ENCODE measurements at regions not wholly inside any gene's neighbourhood (a gene's known extent, or its start where the extent isn't known, plus 50 kb on each side); places are given as distances from the start of the nearest gene placed in this dataset.

DNA sequence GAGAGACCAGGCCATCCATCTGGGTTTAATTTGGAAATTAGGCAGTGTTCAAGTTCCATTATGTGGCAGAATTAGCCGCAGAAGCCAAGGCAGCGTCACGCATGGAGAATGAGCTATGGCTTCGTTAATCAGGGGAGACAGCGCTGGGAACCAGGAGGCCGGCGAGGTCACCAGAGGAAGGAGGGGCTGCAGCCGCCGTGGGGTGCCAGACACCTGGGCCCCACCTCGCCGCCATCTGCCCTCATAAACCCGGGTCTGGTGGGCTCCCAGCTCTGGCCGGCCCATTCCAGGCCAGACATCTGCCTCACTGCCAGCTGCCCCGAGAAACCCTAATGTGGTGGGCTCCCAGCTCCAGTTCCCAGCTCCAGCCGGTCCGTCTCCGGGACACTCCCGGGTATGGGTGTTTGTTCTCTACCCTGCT is 676.9 kb downstream of the BRD1 start:
- no peak for TF ChIP-seq CTCF (IDR thresholded peaks at IDR 0.05; ENCODE audit: insufficient read depth, low read length, poor library complexity, severe bottlenecking)
- Histone ChIP-seq H3K4me3 (replicated peaks; ENCODE audit: low read depth, low read length) (no peak overlapping the region), H3K36me3 (ENCODE audit: control insufficient read depth, insufficient read depth, low read length) (no peaks in the 10 kb centered on the region), H3K27me3 (replicated peaks; ENCODE audit: control insufficient read depth, insufficient read depth, low read length) (no peaks in the 10 kb centered on the region)
- DNase-seq (ENCODE audit: extremely low read depth, insufficient read length), result no peak

GRCh38 chr22:49149721-49150608 is 677.7 kb downstream of the BRD1 start:
- H3K36me3 ChIP-seq (ENCODE audit: control insufficient read depth, insufficient read depth, low read length), result no peaks in the 10 kb centered on the region
- DNase-seq (ENCODE audit: extremely low read depth, insufficient read length), result no peak
- no peak overlapping the region for H3K4me3 ChIP-seq (replicated peaks; ENCODE audit: low read depth, low read length)
- no peaks in the 10 kb centered on the region for H3K27me3 ChIP-seq (replicated peaks; ENCODE audit: control insufficient read depth, insufficient read depth, low read length)
- no peak for TF ChIP-seq CTCF (IDR thresholded peaks at IDR 0.05; ENCODE audit: insufficient read depth, low read length, poor library complexity, severe bottlenecking)

DNA sequence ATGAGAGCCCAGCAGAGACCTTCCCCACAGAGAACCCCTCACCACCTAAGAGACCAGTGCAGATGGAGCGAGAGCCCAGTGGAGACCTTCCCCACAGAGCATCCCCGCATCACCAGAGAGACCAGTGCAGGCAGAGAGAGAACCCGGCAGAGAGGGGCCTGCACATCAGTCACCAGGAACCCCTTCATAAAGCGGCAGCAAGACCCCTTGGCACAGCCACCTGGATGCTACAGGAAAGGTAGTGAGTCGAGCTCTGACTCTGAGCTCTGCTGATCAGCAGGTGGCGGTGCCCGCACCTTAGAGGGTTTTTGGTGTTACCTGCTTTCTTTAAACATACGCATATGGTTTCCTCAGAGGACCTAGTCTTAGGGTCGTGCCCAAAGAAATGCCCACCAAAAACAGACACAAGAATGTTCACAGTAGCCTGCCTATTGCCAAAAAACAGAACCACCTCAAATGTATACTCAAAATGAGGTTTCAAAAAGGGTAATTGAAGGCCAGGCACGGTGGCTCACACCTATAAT is 678.7 kb downstream of the BRD1 start:
- TF ChIP-seq CTCF (IDR thresholded peaks at IDR 0.05; ENCODE audit: insufficient read depth, low read length, poor library complexity, severe bottlenecking), result no peak
- no peak overlapping the region for H3K4me3 ChIP-seq (replicated peaks; ENCODE audit: low read depth, low read length)
- no peak for DNase-seq (ENCODE audit: extremely low read depth, insufficient read length)
- H3K27me3 ChIP-seq (replicated peaks; ENCODE audit: control insufficient read depth, insufficient read depth, low read length), result no peaks in the 10 kb centered on the region
- no peaks in the 10 kb centered on the region for H3K36me3 ChIP-seq (ENCODE audit: control insufficient read depth, insufficient read depth, low read length)

- no peak for TF ChIP-seq CTCF (IDR thresholded peaks at IDR 0.05; ENCODE audit: insufficient read depth, low read length, poor library complexity, severe bottlenecking)
- no peak overlapping the region for H3K4me3 ChIP-seq (replicated peaks; ENCODE audit: low read depth, low read length)
- H3K27me3 ChIP-seq (replicated peaks; ENCODE audit: control insufficient read depth, insufficient read depth, low read length), result no peaks in the 10 kb centered on the region
- no peak for DNase-seq (ENCODE audit: extremely low read depth, insufficient read length)
- no peaks in the 10 kb centered on the region for H3K36me3 ChIP-seq (ENCODE audit: control insufficient read depth, insufficient read depth, low read length)
Observed at GRCh38 chr22:49147617-49148175, 680.0 kb downstream of the BRD1 start.

DNA sequence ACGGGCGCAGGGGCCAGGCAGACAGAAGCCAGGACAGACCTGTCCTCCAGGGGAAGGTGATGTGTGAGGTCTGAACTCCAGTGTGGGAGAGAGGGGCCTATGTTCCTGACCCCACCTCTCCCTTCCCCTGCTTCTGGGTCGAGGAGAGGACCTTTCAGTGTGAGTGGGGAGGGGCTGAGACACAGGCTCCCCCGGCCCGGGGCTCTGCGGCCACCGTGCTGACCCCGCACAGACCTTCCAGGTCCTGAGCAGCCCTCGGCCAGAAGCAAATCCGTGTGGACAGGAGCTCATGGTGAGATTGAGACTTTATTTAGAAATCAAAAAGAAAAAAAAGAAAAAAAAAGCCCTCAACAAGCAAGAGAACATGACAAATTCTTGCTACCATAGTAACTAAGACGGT is 680.5 kb downstream of the BRD1 start:
- no peak for TF ChIP-seq CTCF (IDR thresholded peaks at IDR 0.05; ENCODE audit: insufficient read depth, low read length, poor library complexity, severe bottlenecking)
- Histone ChIP-seq H3K4me3 (replicated peaks; ENCODE audit: low read depth, low read length) (no peak overlapping the region), H3K36me3 (ENCODE audit: control insufficient read depth, insufficient read depth, low read length) (no peaks in the 10 kb centered on the region), H3K27me3 (replicated peaks; ENCODE audit: control insufficient read depth, insufficient read depth, low read length) (no peaks in the 10 kb centered on the region)
- no peak for DNase-seq (ENCODE audit: extremely low read depth, insufficient read length)
